ENCODE measurements at regions not wholly inside any gene's neighbourhood (a gene's known extent, or its start where the extent isn't known, plus 50 kb on each side); places are given as distances from the start of the nearest gene placed in this dataset.

- TF ChIP-seq EZH2phosphoT487 (IDR thresholded peaks at IDR 0.05; ENCODE audit: borderline replicate concordance) = no peak
- TF ChIP-seq CTCF (conservative IDR thresholded peaks at IDR 0.05; ENCODE audit: low read length) = no peak
Observed at GRCh38 chr10:57222603-57223002, 861.5 kb upstream of the ZWINT start.
